Lung (tissue), 11 donors: ENCODE measurements at regions not wholly inside any gene's neighbourhood (a gene's known extent, or its start where the extent isn't known, plus 50 kb on each side); places are given as distances from the start of the nearest gene placed in this dataset.
"Not testable (repeated sequence)": the region's sequence is repeated elsewhere in the genome, so short reads cannot be mapped to it uniquely, and the experiment has no call there.

Source experiments
- ATAC-seq: fragments of 200-7000 bp; cut with Tn5 transposase; one replicate; pipeline ENCODE4 v1.9.1; 2020; ENCODE audit warnings: moderate number of reproducible peaks; ENCODE audit not compliant: insufficient read depth, low FRiP score
- DNase-seq, 3 donors: peaks; one replicate each; pipeline ENCODE4 v3.0.0-alpha.2; 2013 to 2017
- H3K27ac ChIP-seq, 2 donors: one replicate each; pipeline ENCODE4 v1.5.1; 2013; ENCODE audit warnings: mild to moderate bottlenecking in 2 of 2, moderate library complexity in 2 of 2, control low read depth in 1 of 2, inconsistent platforms in 1 of 2, low read depth in 1 of 2, low read length in 1 of 2
- H3K27me3 ChIP-seq, 3 donors: one replicate each; pipeline ENCODE4 v1.5.1; 2013; ENCODE audit warnings: low read length in 2 of 3; ENCODE audit not compliant: control insufficient read depth in 3 of 3, insufficient read depth in 3 of 3
- H3K36me3 ChIP-seq, 4 donors: one replicate each; pipeline ENCODE4 v1.5.1; 2013; ENCODE audit warnings: low read length in 4 of 4, mild to moderate bottlenecking in 1 of 4, moderate library complexity in 1 of 4; ENCODE audit not compliant: control insufficient read depth in 4 of 4, insufficient read depth in 4 of 4
- H3K4me1 ChIP-seq, 5 donors: one replicate each; pipeline ENCODE4 v1.5.1; 2013; ENCODE audit warnings: low read length in 5 of 5, mild to moderate bottlenecking in 2 of 5, moderate library complexity in 1 of 5; ENCODE audit not compliant: control insufficient read depth in 5 of 5, insufficient read depth in 5 of 5
- H3K4me3 ChIP-seq: one replicate; pipeline ENCODE4 v1.5.1; 2013; ENCODE audit warnings: mild to moderate bottlenecking, control low read depth, moderate library complexity
- H3K9ac ChIP-seq, 2 donors: one replicate each; pipeline ENCODE4 v1.5.1; 2013; ENCODE audit warnings: low read length in 2 of 2, control low read depth in 1 of 2; ENCODE audit not compliant: insufficient read depth in 1 of 2
- H3K9me3 ChIP-seq, 4 donors: one replicate each; pipeline ENCODE4 v1.5.1; 2013; ENCODE audit warnings: low read length in 3 of 4, mild to moderate bottlenecking in 1 of 4, moderate library complexity in 1 of 4; ENCODE audit not compliant: control insufficient read depth in 4 of 4, insufficient read depth in 3 of 4
- CTCF ChIP-seq: IDR thresholded peaks from 2 replicates; pipeline ENCODE4 v1.5.1; 2012; ENCODE audit warnings: mild to moderate bottlenecking; ENCODE audit errors: control extremely low read depth, extremely low read depth
- WGBS, 2 donors: extraction: QIAGEN DNeasy Blood & Tissue Kit; methylation state at CpG; one replicate each; pipeline ENCODE4 v1.1.7; 2013; 5-methylcytosine and 5-hydroxymethylcytosine counted together
- donor health status: control.
- donor health status: control.
- donor health status: Bipolar disorder and iron deficiency.
- donor health status: healthy.
- donor health status: DM: yes; HTN: yes; CAD: no.

GRCh38 chr7:46100521-46100920, 179.4 kb upstream of the IGFBP3 start:
- Histone ChIP-seq H3K9me3 (no peaks in the 10 kb centered on the region), H3K4me1 (no peaks in the 10 kb centered on the region), H3K4me3 (no peak overlapping the region), H3K9ac (no peak overlapping the region), H3K27me3 (no peaks in the 10 kb centered on the region), H3K36me3 (no peaks in the 10 kb centered on the region), H3K27ac (no peak overlapping the region)
- no peak for TF ChIP-seq CTCF
- WGBS, 2 donors: 93 to 95% methylated on average over 1 of the region's 1 CpG
- DNase-seq (no peak), ATAC-seq (no peak)

GRCh38 chr7:46099076-46099475, 178.0 kb upstream of the IGFBP3 start:
- H3K9me3 ChIP-seq: no peaks in the 10 kb centered on the region
- WGBS, 2 donors: 49 to 60% methylated on average over 1 of the region's 1 CpG
- DNase-seq (no peak), ATAC-seq (no peak)
- no peak overlapping the region for H3K27ac ChIP-seq
- H3K27me3 ChIP-seq: no peaks in the 10 kb centered on the region
- H3K4me1 ChIP-seq: no peaks in the 10 kb centered on the region
- no peaks in the 10 kb centered on the region for H3K36me3 ChIP-seq
- no peak for TF ChIP-seq CTCF
- no peak overlapping the region for H3K4me3 ChIP-seq
- no peak overlapping the region for H3K9ac ChIP-seq

- H3K9ac ChIP-seq: no peak overlapping the region
- WGBS, 2 donors: 56 to 62% methylated on average over 1 of the region's 1 CpG
- DNase-seq (no peak), ATAC-seq (no peak)
- no peak overlapping the region for H3K4me3 ChIP-seq
- TF ChIP-seq CTCF: no peak
- no peaks in the 10 kb centered on the region for H3K36me3 ChIP-seq
- no peaks in the 10 kb centered on the region for H3K27me3 ChIP-seq
- H3K9me3 ChIP-seq: no peaks in the 10 kb centered on the region
- no peak overlapping the region for H3K27ac ChIP-seq
- H3K4me1 ChIP-seq: no peaks in the 10 kb centered on the region
These were observed 170.0 kb upstream of the IGFBP3 start for GRCh38 chr7:46091071-46091470.

GRCh38 chr7:46089281-46089680, 168.2 kb upstream of the IGFBP3 start:
- no peak overlapping the region for H3K9ac ChIP-seq
- H3K27me3 ChIP-seq: no peaks in the 10 kb centered on the region
- no peak for DNase-seq
- H3K4me3 ChIP-seq: no peak overlapping the region
- no peaks in the 10 kb centered on the region for H3K9me3 ChIP-seq
- no peaks in the 10 kb centered on the region for H3K36me3 ChIP-seq
- TF ChIP-seq CTCF: no peak
- whole genome bisulfite sequencing, 2 donors: 94% methylated on average over 1 of the region's 1 CpG
- no peak overlapping the region for H3K27ac ChIP-seq
- no peaks in the 10 kb centered on the region for H3K4me1 ChIP-seq
- ATAC-seq: no peak

GRCh38 chr7:46088486-46088885, 167.4 kb upstream of the IGFBP3 start:
- H3K9me3 ChIP-seq, ATAC-seq, H3K27ac ChIP-seq, H3K9ac ChIP-seq, H3K27me3 ChIP-seq, H3K4me1 ChIP-seq, H3K36me3 ChIP-seq, H3K4me3 ChIP-seq, DNase-seq: not testable (repeated sequence)
- 94 to 95% methylated on average over 2 of the region's 2 CpGs for WGBS, 2 donors
